HFFc6 (cell line): ENCODE measurements at regions not wholly inside any gene's neighbourhood (a gene's known extent, or its start where the extent isn't known, plus 50 kb on each side); places are given as distances from the start of the nearest gene placed in this dataset.

Source experiments
- DNase-seq: peaks from one replicate; pipeline ENCODE4 v3.0.0-alpha.2; 2018
- H3K27ac Mint-ChIP-seq: 2 replicates; pipeline ENCODE4 v1.8.0; 2020; ENCODE audit warnings: mild to moderate bottlenecking, mixed read lengths
- H3K27me3 Mint-ChIP-seq: 2 replicates; pipeline ENCODE4 v1.8.0; 2021; ENCODE audit warnings: mild to moderate bottlenecking, moderate library complexity, mixed read lengths; ENCODE audit not compliant: insufficient read depth
- H3K36me3 Mint-ChIP-seq: 2 replicates; pipeline ENCODE4 v1.8.0; 2021; ENCODE audit warnings: low read depth, mixed read lengths
- H3K4me1 Mint-ChIP-seq: 2 replicates; pipeline ENCODE4 v1.8.0; 2020; ENCODE audit warnings: low read depth, mixed read lengths
- H3K4me3 Mint-ChIP-seq: 2 replicates; pipeline ENCODE4 v1.8.0; 2020; ENCODE audit warnings: mild to moderate bottlenecking, moderate library complexity, mixed read lengths
- H3K9me3 Mint-ChIP-seq: 2 replicates; pipeline ENCODE4 v1.8.0; 2020; ENCODE audit warnings: mild to moderate bottlenecking, mixed read lengths
- CTCF ChIP-seq: fragments of 200-600 bp; sonication (generic); IDR thresholded peaks from 2 replicates; pipeline ENCODE4 v1.5.0; 2021; ENCODE audit warnings: antibody characterized with exemption, mild to moderate bottlenecking

- H3K27me3 Mint-ChIP-seq: peaks cover 61% of the 10 kb centered on the region
- H3K27ac Mint-ChIP-seq: no peak overlapping the region
- H3K4me3 Mint-ChIP-seq: no peak overlapping the region
Measured at GRCh38 chr16:87032554-87032953, 284.6 kb downstream of the C16orf95 start.

GRCh38 chr16:87033021-87033471 is 284.1 kb downstream of the C16orf95 start:
- H3K4me3 Mint-ChIP-seq: no peak overlapping the region
- peaks cover 61% of the 10 kb centered on the region for H3K27me3 Mint-ChIP-seq
- H3K9me3 Mint-ChIP-seq: no peaks in the 10 kb centered on the region
- no peaks in the 10 kb centered on the region for H3K36me3 Mint-ChIP-seq
- no peaks in the 10 kb centered on the region for H3K4me1 Mint-ChIP-seq
- H3K27ac Mint-ChIP-seq: no peak overlapping the region
- DNase-seq: no peak
- TF ChIP-seq CTCF: no peak

More at GRCh38 chr16:87032554-87032953, 284.6 kb downstream of the C16orf95 start:
- no peaks in the 10 kb centered on the region for H3K4me1 Mint-ChIP-seq
- no peaks in the 10 kb centered on the region for H3K9me3 Mint-ChIP-seq
- DNase-seq: no peak
- no peak for TF ChIP-seq CTCF
- no peaks in the 10 kb centered on the region for H3K36me3 Mint-ChIP-seq

GRCh38 chr16:87033541-87034300 is 283.5 kb downstream of the C16orf95 start:
- peaks cover 62% of the 10 kb centered on the region for H3K27me3 Mint-ChIP-seq
- no peaks in the 10 kb centered on the region for H3K9me3 Mint-ChIP-seq
- no peaks in the 10 kb centered on the region for H3K4me1 Mint-ChIP-seq
- TF ChIP-seq CTCF: no peak
- H3K36me3 Mint-ChIP-seq: no peaks in the 10 kb centered on the region
- no peak overlapping the region for H3K4me3 Mint-ChIP-seq
- no peak for DNase-seq
- no peak overlapping the region for H3K27ac Mint-ChIP-seq

GRCh38 chr16:87034317-87034716 is 282.9 kb downstream of the C16orf95 start:
- Mint-ChIP-seq H3K4me1 (no peaks in the 10 kb centered on the region), H3K9me3 (no peaks in the 10 kb centered on the region), H3K36me3 (no peaks in the 10 kb centered on the region), H3K27ac (no peak overlapping the region), H3K4me3 (no peak overlapping the region), H3K27me3 (peaks cover 58% of the 10 kb centered on the region)
- no peak for DNase-seq
- no peak for TF ChIP-seq CTCF

GRCh38 chr16:87035053-87035452 is 282.1 kb downstream of the C16orf95 start:
- H3K27me3 Mint-ChIP-seq: peaks cover 56% of the 10 kb centered on the region
- H3K9me3 Mint-ChIP-seq: no peaks in the 10 kb centered on the region
- no peak overlapping the region for H3K27ac Mint-ChIP-seq
- no peaks in the 10 kb centered on the region for H3K4me1 Mint-ChIP-seq
- no peaks in the 10 kb centered on the region for H3K36me3 Mint-ChIP-seq
- no peak for TF ChIP-seq CTCF
- no peak for DNase-seq
- H3K4me3 Mint-ChIP-seq: no peak overlapping the region
